GM21447 (cell line): ENCODE measurements at regions not wholly inside any gene's neighbourhood (a gene's known extent, or its start where the extent isn't known, plus 50 kb on each side); places are given as distances from the start of the nearest gene placed in this dataset.
"Not testable (repeated sequence)": the region's sequence is repeated elsewhere in the genome, so short reads cannot be mapped to it uniquely, and the experiment has no call there.

Experiments
- ATAC-seq: cut with Tn5 transposase; IDR thresholded peaks from one replicate; pipeline ENCODE4 v1.9.1; 2021; ENCODE audit not compliant: unreplicated experiment

GRCh38 chr3:27632431-27633223 lies 89.5 kb downstream of the EOMES start:
- ATAC-seq: peak; percentile 73

GRCh38 chr3:27630885-27631284 lies 91.2 kb downstream of the EOMES start:
- no peak for ATAC-seq

- no peak for ATAC-seq
These were observed 92.8 kb downstream of the EOMES start for GRCh38 chr3:27629366-27629765.

- ATAC-seq: no peak
These were observed 93.9 kb downstream of the EOMES start for GRCh38 chr3:27628026-27628750.

GRCh38 chr3:27626596-27627118 lies 95.5 kb downstream of the EOMES start:
- ATAC-seq: no peak

GRCh38 chr3:27625864-27626263 lies 96.3 kb downstream of the EOMES start:
- no peak for ATAC-seq

- ATAC-seq: no peak
These were observed 98.9 kb downstream of the EOMES start for GRCh38 chr3:27623085-27623753.

- no peak for ATAC-seq
These were observed 104.6 kb downstream of the EOMES start for GRCh38 chr3:27617552-27617951.

- no peak for ATAC-seq
These were observed 106.1 kb downstream of the EOMES start for GRCh38 chr3:27616031-27616430.

GRCh38 chr3:27615555-27615954 lies 106.6 kb downstream of the EOMES start:
- ATAC-seq: no peak

GRCh38 chr3:27614592-27614991 lies 107.5 kb downstream of the EOMES start:
- ATAC-seq: no peak

GRCh38 chr3:27613846-27614500 lies 108.2 kb downstream of the EOMES start:
- ATAC-seq: no peak

GRCh38 chr3:27610800-27611525 lies 111.2 kb downstream of the EOMES start:
- no peak for ATAC-seq

GRCh38 chr3:27607370-27607769 lies 114.8 kb downstream of the EOMES start:
- no peak for ATAC-seq

- ATAC-seq: no peak
These were observed 115.6 kb downstream of the EOMES start for GRCh38 chr3:27606537-27606936.

- ATAC-seq: not testable (repeated sequence)
These were observed 117.1 kb upstream of the SLC4A7 start for GRCh38 chr3:27601311-27601710.

GRCh38 chr3:27599741-27600140 lies 115.6 kb upstream of the SLC4A7 start:
- ATAC-seq: not testable (repeated sequence)

- no peak for ATAC-seq
These were observed 112.7 kb upstream of the SLC4A7 start for GRCh38 chr3:27596921-27597320.

- no peak for ATAC-seq
These were observed 112.2 kb upstream of the SLC4A7 start for GRCh38 chr3:27596334-27596841.

- ATAC-seq: no peak
These were observed 110.0 kb upstream of the SLC4A7 start for GRCh38 chr3:27594096-27594690.
